GM12878 (cell line): ENCODE measurements at regions not wholly inside any gene's neighbourhood (a gene's known extent, or its start where the extent isn't known, plus 50 kb on each side); places are given as distances from the start of the nearest gene placed in this dataset.

Experiments used
- ATAC-seq: fragments of 200-7000 bp; cut with Tn5 transposase; 3 replicates; pipeline ENCODE4 v1.9.1; 2020; ENCODE audit warnings: mild to moderate bottlenecking, moderate library complexity
- BruUV-seq: library from RNA; stranded (reverse); fragments of 400-500 nt; replicated peaks from 2 replicates; lab custom pipeline; 2021; lab: Mats Ljungman, UMichigan
- CTCF ChIA-PET: fragments of 300-600 bp; sonication (Branson Sonifier 250); formaldehyde crosslinking; extraction: SDS; loops from one replicate; lab custom pipeline; 2021; ENCODE audit warnings: inconsistent platforms; lab: Yijun Ruan, JAX
- POLR2A ChIA-PET: fragments of 350-600 bp; formaldehyde crosslinking; extraction: SDS; loops from one replicate; lab custom pipeline; 2021; ENCODE audit warnings: inconsistent platforms; lab: Charles Lee
- RAD21 ChIA-PET: fragments of 300-600 bp; sonication (Branson Sonifier 250); formaldehyde crosslinking; loops from one replicate; lab custom pipeline; 2023; ENCODE audit warnings: antibody characterized with exemption; ENCODE audit not compliant: unreplicated experiment; lab: Charles Lee
- SMC1A ChIA-PET: fragments of 300-600 bp; sonication (Branson Sonifier 250); formaldehyde crosslinking; loops from one replicate; lab custom pipeline; 2023; ENCODE audit not compliant: unreplicated experiment, uncharacterized antibody; lab: Charles Lee
- DNase-seq: peaks from one replicate; pipeline ENCODE4 v3.0.0-alpha.2; 2011; ENCODE audit warnings: low read depth, low spot score
- FAIRE-seq: peaks from 3 replicates; lab custom pipeline; 2011; peaks lifted over from hg19 to GRCh38; lab: Jason Lieb, UNC
- H2AFZ ChIP-seq: 2 replicates; pipeline ENCODE4 v1.6.0; 2011; ENCODE audit warnings: low read depth, low read length, control low read depth; ENCODE audit not compliant: control insufficient read depth
- H3K27ac ChIP-seq: 2 replicates; pipeline ENCODE4 v1.5.1; 2011; ENCODE audit warnings: control low read depth; ENCODE audit not compliant: control insufficient read depth, insufficient read depth
- H3K27me3 ChIP-seq, 2 experiments: replicated peaks in 1 of 2; 2 replicates each; pipeline versions ENCODE4 v1.6.0 to v1.6.1; 2011; ENCODE audit warnings: low read length in 1 of 2; ENCODE audit not compliant: control insufficient read depth in 2 of 2, insufficient read depth in 2 of 2
- H3K36me3 ChIP-seq, 2 experiments: 2 replicates each; pipeline ENCODE4 v1.5.1; 2011; ENCODE audit warnings: low read length in 1 of 2; ENCODE audit not compliant: control insufficient read depth in 2 of 2, insufficient read depth in 2 of 2
- H3K4me1 ChIP-seq: 2 replicates; pipeline ENCODE4 v1.6.1; 2011; ENCODE audit warnings: mild to moderate bottlenecking, low read length, moderate library complexity, mixed read lengths; ENCODE audit not compliant: control insufficient read depth, insufficient read depth
- H3K4me2 ChIP-seq: 2 replicates; pipeline ENCODE4 v1.6.0; 2011; ENCODE audit warnings: control low read depth; ENCODE audit not compliant: control insufficient read depth, insufficient read depth
- H3K4me3 ChIP-seq: fragments of 200-600 bp; sonication (generic); 2 replicates; pipeline ENCODE4 v1.5.1; 2016
- H3K79me2 ChIP-seq: 2 replicates; pipeline ENCODE4 v1.6.0; 2011; ENCODE audit warnings: low read length; ENCODE audit not compliant: control insufficient read depth, insufficient read depth
- H3K9ac ChIP-seq: 2 replicates; pipeline ENCODE4 v1.8.0; 2011; ENCODE audit warnings: low read length, control low read depth, mixed read lengths; ENCODE audit not compliant: control insufficient read depth, insufficient read depth
- H3K9me3 ChIP-seq: replicated peaks from 3 replicates; pipeline ENCODE4 v1.5.1; 2011; ENCODE audit warnings: mild to moderate bottlenecking, low read length; ENCODE audit not compliant: control insufficient read depth, insufficient read depth
- H4K20me1 ChIP-seq: 2 replicates; pipeline ENCODE4 v1.6.0; 2011; ENCODE audit not compliant: control insufficient read depth, insufficient read depth
- ASH2L ChIP-seq: fragments of 300-600, 200-600 bp; sonication (generic); IDR thresholded peaks from 2 replicates; pipeline ENCODE4 v1.6.1; 2017; ENCODE audit warnings: low read depth, mild to moderate bottlenecking, borderline replicate concordance
- HDGF ChIP-seq: fragments of 450-650 bp; IDR thresholded peaks from 2 replicates; pipeline ENCODE4 v1.6.1; 2016; ENCODE audit warnings: antibody characterized with exemption
- LARP7 ChIP-seq: fragments of 450-650 bp; IDR thresholded peaks from 2 replicates; pipeline ENCODE4 v1.6.1; 2017; ENCODE audit warnings: mild to moderate bottlenecking
- MAX ChIP-seq: IDR thresholded peaks from 2 replicates; pipeline ENCODE4 v1.6.1; 2012; ENCODE audit warnings: low read depth, low read length, improper control_type of control experiment
- MEF2A ChIP-seq: IDR thresholded peaks from 2 replicates; pipeline ENCODE4 v1.6.1; 2011; ENCODE audit warnings: low read depth, mild to moderate bottlenecking, low read length, moderate library complexity; ENCODE audit not compliant: insufficient read depth
- MTA2 ChIP-seq: fragments of 450-650 bp; IDR thresholded peaks from 2 replicates; pipeline ENCODE4 v1.6.1; 2016; ENCODE audit warnings: low read depth, mild to moderate bottlenecking, moderate library complexity
- POLR2AphosphoS2 ChIP-seq: IDR thresholded peaks from 2 replicates; pipeline ENCODE4 v1.6.1; 2011; ENCODE audit warnings: low read depth, mild to moderate bottlenecking, low read length, improper control_type of control experiment, moderate library complexity
- SMC3 ChIP-seq: IDR thresholded peaks from 2 replicates; pipeline ENCODE4 v1.6.1; 2011; ENCODE audit warnings: low read length, improper control_type of control experiment, borderline replicate concordance
- SPI1 ChIP-seq: IDR thresholded peaks from 2 replicates; pipeline ENCODE4 v1.6.1; 2011; ENCODE audit warnings: low read depth, mild to moderate bottlenecking, low read length, moderate library complexity, borderline replicate concordance; ENCODE audit not compliant: insufficient read depth
- YY1 ChIP-seq: IDR thresholded peaks from 2 replicates; pipeline ENCODE4 v1.6.1; 2011; ENCODE audit warnings: low read depth, mild to moderate bottlenecking, low read length
- ZBED1 ChIP-seq: IDR thresholded peaks from 2 replicates; pipeline ENCODE4 v1.6.1; 2016; ENCODE audit warnings: borderline replicate concordance
- WGBS: methylation state at CpG from one replicate; pipeline ENCODE4 v1.1.6; 2016; ENCODE audit warnings: low lambda C conversion rate; ENCODE audit not compliant: insufficient replicate concordance, insufficient coverage; ENCODE audit errors: missing lambda C conversion rate; 5-methylcytosine and 5-hydroxymethylcytosine counted together
- in situ Hi-C: fragments of 300-500 bp; cut with MboI; formaldehyde crosslinking; loops from 9 replicates; pipeline ENCODE4 v1.14.3; 2018; ENCODE audit warnings: mixed read lengths
- intact Hi-C: fragments of 100-400 bp; cut with micrococcal nuclease; formaldehyde crosslinking; loops from one replicate; pipeline ENCODE4 v1.14.2; 2022; ENCODE audit not compliant: unreplicated experiment
- TF ChIP-seq, protein P1 (sequence below): fragments of 450-650 bp; IDR thresholded peaks from 2 replicates; pipeline ENCODE4 v1.6.1; 2017; ENCODE audit warnings: mild to moderate bottlenecking

- ATAC-seq (no peak), FAIRE-seq (no peak), DNase-seq (no peak)
- TF ChIP-seq LARP7, result no peak
- no peak for TF ChIP-seq YY1
- TF ChIP-seq ZBED1, result no peak
- TF ChIP-seq SPI1, result no peak
- no peak for TF ChIP-seq POLR2AphosphoS2
- no peak for TF ChIP-seq SMC3
- TF ChIP-seq HDGF, result no peak
- no peak for TF ChIP-seq MAX
- TF ChIP-seq ASH2L, result no peak
- TF ChIP-seq MTA2, result no peak
- TF ChIP-seq MEF2A, result no peak
- TF ChIP-seq, protein P1, sequence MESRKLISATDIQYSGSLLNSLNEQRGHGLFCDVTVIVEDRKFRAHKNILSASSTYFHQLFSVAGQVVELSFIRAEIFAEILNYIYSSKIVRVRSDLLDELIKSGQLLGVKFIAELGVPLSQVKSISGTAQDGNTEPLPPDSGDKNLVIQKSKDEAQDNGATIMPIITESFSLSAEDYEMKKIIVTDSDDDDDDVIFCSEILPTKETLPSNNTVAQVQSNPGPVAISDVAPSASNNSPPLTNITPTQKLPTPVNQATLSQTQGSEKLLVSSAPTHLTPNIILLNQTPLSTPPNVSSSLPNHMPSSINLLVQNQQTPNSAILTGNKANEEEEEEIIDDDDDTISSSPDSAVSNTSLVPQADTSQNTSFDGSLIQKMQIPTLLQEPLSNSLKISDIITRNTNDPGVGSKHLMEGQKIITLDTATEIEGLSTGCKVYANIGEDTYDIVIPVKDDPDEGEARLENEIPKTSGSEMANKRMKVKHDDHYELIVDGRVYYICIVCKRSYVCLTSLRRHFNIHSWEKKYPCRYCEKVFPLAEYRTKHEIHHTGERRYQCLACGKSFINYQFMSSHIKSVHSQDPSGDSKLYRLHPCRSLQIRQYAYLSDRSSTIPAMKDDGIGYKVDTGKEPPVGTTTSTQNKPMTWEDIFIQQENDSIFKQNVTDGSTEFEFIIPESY, result no peak
- RAD21 ChIA-PET, result no interaction called here
- no TSS peak for BruUV-seq
- POLR2A ChIA-PET, result no interaction called here
- Histone ChIP-seq H3K4me1 (no peaks in the 10 kb centered on the region), H4K20me1 (no peaks in the 10 kb centered on the region), H3K27me3 (no peaks in the 10 kb centered on the region), H3K9ac (no peak overlapping the region), H3K4me3 (no peak overlapping the region), H3K4me2 (no peak overlapping the region), H3K9me3 (no peaks in the 10 kb centered on the region), H3K79me2 (no peaks in the 10 kb centered on the region), H2AFZ (no peak overlapping the region), H3K36me3 (no peaks in the 10 kb centered on the region), H3K27ac (no peak overlapping the region)
- intact Hi-C loops, result no loop called here
- in situ Hi-C loops, result no loop called here
- 0% methylated on average over 3 of the region's 3 CpGs for WGBS
- SMC1A ChIA-PET, result no interaction called here
- CTCF ChIA-PET, result no interaction called here
Observed at GRCh38 chrX:117543885-117544284, 572.7 kb downstream of the KLHL13 start.
